Activated effector memory CD4-positive, alpha-beta T cell treated with anti-CD3 and anti-CD28 coated beads, Interleukin-2, amount 50 U/mL, for 16 hours (primary cell): ENCODE measurements at regions not wholly inside any gene's neighbourhood (a gene's known extent, or its start where the extent isn't known, plus 50 kb on each side); places are given as distances from the start of the nearest gene placed in this dataset.
"Not testable (repeated sequence)": the region's sequence is repeated elsewhere in the genome, so short reads cannot be mapped to it uniquely, and the experiment has no call there.

Experiments
- DNase-seq: peaks from one replicate; pipeline ENCODE4 v3.0.0-alpha.2; 2020

DNA sequence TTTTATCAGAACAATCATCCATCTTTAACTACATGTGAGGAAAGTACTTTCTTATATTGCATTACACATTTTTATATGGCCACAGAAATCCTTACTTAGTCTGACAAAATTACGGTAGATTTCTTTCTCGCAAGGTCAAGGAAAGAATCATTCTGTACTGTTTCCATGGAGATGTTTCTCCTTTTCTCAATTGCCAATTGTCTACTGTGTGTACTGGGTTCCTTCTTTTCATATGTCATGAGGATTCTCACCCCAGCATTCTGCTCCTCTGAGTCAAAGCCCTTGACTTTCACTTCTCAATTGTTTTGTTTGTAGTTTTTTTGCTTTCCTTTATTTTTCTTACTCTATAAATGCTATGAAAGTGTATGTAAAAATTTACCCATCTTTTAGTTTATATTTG, 99.3 kb upstream of the AGAP9 start:
- DNase-seq: not testable (repeated sequence)

- DNase-seq: not testable (repeated sequence)
Observed at GRCh38 chr10:47619300-47620012, 96.0 kb upstream of the AGAP9 start.

GRCh38 chr10:47609311-47609710, 85.9 kb upstream of the AGAP9 start:
- not testable (repeated sequence) for DNase-seq

- DNase-seq: not testable (repeated sequence)
Observed at GRCh38 chr10:47605791-47606773, 82.6 kb upstream of the AGAP9 start.

DNA sequence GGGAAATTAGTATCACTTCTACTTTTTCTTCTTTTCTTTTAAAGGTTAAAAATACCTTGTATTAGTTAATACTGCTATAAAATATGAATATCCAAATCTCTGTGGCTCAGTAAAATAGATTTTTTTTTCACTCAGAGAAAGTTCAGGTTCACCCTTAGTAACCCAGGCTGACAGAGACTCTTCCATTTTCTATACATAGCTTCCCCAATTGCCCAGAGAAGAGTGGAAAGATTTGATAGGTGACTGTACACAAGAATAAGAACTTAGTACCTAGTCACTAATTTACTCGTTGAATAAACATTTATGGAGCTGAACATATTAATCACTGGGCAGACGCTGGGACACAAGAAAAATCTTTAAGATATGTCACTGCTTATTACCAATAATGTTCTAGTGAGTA, 77.2 kb upstream of the AGAP9 start:
- DNase-seq: not testable (repeated sequence)

DNA sequence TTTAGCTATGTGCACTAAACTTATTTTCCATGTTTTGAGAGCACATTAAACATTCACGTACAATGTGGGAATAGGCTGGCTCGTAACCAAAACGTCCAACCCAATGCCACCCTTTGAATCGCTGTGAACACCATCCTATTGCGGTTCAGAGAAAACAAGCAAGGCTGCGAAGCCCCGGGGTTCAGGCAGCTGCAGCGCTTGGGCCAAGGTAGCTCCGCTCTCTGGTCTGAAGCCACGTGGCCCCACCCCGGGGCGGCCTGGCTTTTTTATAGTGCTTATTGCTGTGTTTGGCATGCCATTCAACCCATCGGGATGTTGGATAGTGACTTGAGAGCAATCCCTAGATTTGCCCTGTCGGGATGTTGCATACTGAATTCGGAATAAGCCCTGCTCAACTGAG, 76.7 kb upstream of the AGAP9 start:
- not testable (repeated sequence) for DNase-seq

DNA sequence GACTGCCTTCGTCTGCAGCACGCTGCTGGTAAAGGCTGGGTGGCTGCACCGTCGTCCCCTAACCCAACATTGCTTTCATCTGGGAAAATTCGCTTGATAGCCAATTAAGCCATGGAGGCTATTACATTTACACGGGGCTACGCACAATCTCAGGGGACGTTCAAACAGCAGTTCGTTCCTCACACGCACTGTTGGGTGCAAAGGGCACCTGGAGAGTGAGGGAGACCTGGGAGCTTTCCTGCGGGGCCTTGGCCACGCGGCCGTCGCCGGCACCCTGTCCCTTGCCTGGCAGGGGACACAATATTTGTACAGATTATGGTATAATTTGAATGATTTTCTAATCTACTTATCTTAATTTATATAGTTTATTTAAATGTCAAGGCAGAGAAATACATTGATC, 76.2 kb upstream of the AGAP9 start:
- DNase-seq: not testable (repeated sequence)

- not testable (repeated sequence) for DNase-seq
Observed at GRCh38 chr10:47593805-47594204, 70.4 kb upstream of the AGAP9 start.

DNA sequence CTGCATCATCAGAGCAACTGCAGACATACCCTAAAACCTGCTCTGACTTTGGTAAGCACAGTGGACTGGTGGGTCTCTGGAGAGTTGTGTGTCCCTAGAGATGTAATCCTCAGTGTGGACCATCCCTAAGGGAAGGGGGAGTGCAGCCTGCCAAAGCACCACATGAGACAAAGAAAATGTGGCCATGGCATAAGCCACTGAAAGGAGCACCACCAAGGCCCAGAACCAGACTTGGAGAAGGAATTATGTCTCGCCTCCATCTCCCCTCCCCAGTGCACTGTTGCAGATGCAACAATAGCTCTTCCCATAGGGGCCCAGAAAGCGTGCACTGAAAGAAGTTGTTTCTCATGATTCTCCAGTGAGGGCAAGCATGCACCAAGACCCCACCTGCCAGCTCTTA, 69.7 kb upstream of the AGAP9 start:
- DNase-seq: not testable (repeated sequence)

DNA sequence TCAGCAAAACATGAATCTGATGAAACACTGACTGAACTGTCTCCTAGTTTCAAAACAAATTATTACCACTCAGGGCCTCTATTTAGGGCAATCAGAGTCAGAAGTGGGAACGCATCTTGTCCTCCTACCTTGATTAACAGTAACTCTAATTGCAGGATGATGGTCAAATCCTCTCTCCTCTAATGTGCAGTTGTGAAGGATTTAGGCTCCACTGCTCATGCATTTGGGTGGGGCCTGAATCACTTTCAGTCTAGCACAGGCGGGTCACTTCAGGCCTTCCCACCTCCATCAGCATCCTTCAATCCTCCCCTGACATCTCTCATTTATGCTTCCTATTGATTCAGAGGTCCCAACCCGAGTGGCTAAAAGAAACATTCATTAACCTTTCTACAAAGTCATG, 67.5 kb upstream of the AGAP9 start:
- DNase-seq: not testable (repeated sequence)

DNA sequence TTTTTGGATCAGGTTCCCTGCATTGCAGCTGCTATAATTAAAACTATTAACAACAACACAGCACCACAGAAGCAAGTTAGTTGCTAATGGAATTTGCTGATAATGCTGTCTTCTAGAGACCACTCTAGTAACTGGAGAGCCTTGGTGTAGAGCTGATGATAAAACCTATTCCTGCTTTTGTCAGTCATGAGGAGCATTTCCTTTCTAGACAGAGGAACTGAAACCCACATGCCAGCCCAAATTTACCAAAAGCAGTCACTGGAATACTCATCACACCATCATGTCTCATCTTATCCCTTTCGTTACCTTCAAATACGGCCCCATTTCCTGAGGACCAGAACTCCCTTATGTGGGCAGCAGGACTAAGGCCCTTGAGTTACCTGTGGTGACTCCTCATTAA, 67.1 kb upstream of the AGAP9 start:
- not testable (repeated sequence) for DNase-seq

DNA sequence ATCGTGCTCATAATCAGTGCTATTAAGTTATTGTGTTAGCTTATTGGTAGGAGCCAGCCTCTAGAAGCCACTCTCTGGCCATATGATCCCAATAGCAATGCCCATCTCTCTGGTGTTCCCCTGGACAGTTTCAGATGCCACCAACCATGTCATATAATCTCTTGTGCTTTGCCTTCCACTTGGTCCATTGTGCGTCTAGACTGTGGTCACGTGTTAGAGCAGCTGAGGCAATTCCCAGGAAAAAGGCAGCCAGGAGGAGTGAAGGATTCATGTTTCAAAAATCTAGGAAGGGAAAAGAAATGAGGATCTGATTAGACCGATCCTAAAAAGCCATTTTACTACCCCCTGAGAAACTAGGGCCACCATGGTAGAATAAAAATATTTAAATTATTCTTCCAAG, 58.6 kb upstream of the AGAP9 start:
- not testable (repeated sequence) for DNase-seq

GRCh38 chr10:47580063-47580462, 56.6 kb upstream of the AGAP9 start:
- DNase-seq: not testable (repeated sequence)

DNA sequence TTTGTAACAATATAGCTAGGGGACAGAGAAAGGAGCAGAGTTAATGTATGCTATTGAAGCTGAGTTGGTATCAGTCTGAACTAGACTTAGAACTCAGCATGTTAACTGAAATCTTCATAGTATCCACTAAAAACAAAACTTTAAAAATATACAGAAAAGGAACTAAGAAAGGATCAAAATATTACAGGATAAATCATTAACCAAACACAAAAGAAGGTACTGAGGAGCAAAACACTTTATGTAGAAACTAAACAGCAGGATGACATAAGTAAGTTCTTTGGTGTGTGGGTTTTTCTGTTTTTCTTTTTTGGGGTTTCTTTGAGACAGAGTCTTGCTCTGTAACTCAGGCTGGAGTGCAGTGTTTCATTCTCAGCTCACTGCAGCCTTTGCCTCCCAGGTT, 55.1 kb upstream of the AGAP9 start:
- not testable (repeated sequence) for DNase-seq
